ENCODE measurements at regions not wholly inside any gene's neighbourhood (a gene's known extent, or its start where the extent isn't known, plus 50 kb on each side); places are given as distances from the start of the nearest gene placed in this dataset.
"Not testable (repeated sequence)": the region's sequence is repeated elsewhere in the genome, so short reads cannot be mapped to it uniquely, and the experiment has no call there.

- not testable (repeated sequence) for TF ChIP-seq MXI1 (IDR thresholded peaks at IDR 0.05; ENCODE audit: borderline replicate concordance, low read depth, low read length); POLR2A (IDR thresholded peaks at IDR 0.05; ENCODE audit: low read depth, low read length); CTCF (conservative IDR thresholded peaks at IDR 0.05; ENCODE audit: low read depth, low read length); RCOR1 (IDR thresholded peaks at IDR 0.05; ENCODE audit: insufficient replicate concordance, low read length); CEBPB (IDR thresholded peaks at IDR 0.05; ENCODE audit: low read depth, low read length); MAFK (IDR thresholded peaks at IDR 0.05; ENCODE audit: low read depth, low read length); USF2 (IDR thresholded peaks at IDR 0.05; ENCODE audit: low read depth, low read length); SMC3 (IDR thresholded peaks at IDR 0.05; ENCODE audit: low read depth, low read length); BHLHE40 (IDR thresholded peaks at IDR 0.05; ENCODE audit: low read depth, low read length); RAD21 (IDR thresholded peaks at IDR 0.05; ENCODE audit: low read length)
Observed at GRCh38 chr16:52296706-52297315, 250.1 kb downstream of the TOX3 start.

Measured in IMR-90 (cell line).